ENCODE measurements at regions not wholly inside any gene's neighbourhood (a gene's known extent, or its start where the extent isn't known, plus 50 kb on each side); places are given as distances from the start of the nearest gene placed in this dataset.
A peak's percentile ranks its signal among the peaks of the same experiment; 100 is the strongest.
"Not testable (repeated sequence)": the region's sequence is repeated elsewhere in the genome, so short reads cannot be mapped to it uniquely, and the experiment has no call there.

GRCh38 chr1:20432341-20432740 lies 53.7 kb downstream of the CAMK2N1 start:
- DNase-seq (ENCODE audit: low read depth in 4 of 4, low spot score in 2 of 4) = no peak

- no peak for DNase-seq (ENCODE audit: low read depth in 4 of 4, low spot score in 2 of 4)
Observed at GRCh38 chr1:20431176-20431460, 54.9 kb downstream of the CAMK2N1 start.

GRCh38 chr1:20430355-20431175 lies 55.4 kb downstream of the CAMK2N1 start:
- DNase-seq (ENCODE audit: low read depth in 4 of 4, low spot score in 2 of 4) = peak in 2 of 4 donors; percentile 21 to 32

- DNase-seq (ENCODE audit: low read depth in 4 of 4, low spot score in 2 of 4) = no peak
Observed at GRCh38 chr1:20429296-20429695, 56.7 kb downstream of the CAMK2N1 start.

- DNase-seq (ENCODE audit: low read depth in 4 of 4, low spot score in 2 of 4) = no peak
Observed at GRCh38 chr1:20428841-20429240, 57.2 kb downstream of the CAMK2N1 start.

GRCh38 chr1:20426923-20427322 lies 59.1 kb downstream of the CAMK2N1 start:
- DNase-seq (ENCODE audit: low read depth in 4 of 4, low spot score in 2 of 4) = no peak

- DNase-seq (ENCODE audit: low read depth in 4 of 4, low spot score in 2 of 4) = no peak
Observed at GRCh38 chr1:20426371-20426770, 59.6 kb downstream of the CAMK2N1 start.

GRCh38 chr1:20425622-20426021 lies 60.4 kb downstream of the CAMK2N1 start:
- no peak for DNase-seq (ENCODE audit: low read depth in 4 of 4, low spot score in 2 of 4)

GRCh38 chr1:20423169-20423795 lies 62.7 kb downstream of the CAMK2N1 start:
- no peak for DNase-seq (ENCODE audit: low read depth in 4 of 4, low spot score in 2 of 4)

- no peak for DNase-seq (ENCODE audit: low read depth in 4 of 4, low spot score in 2 of 4)
Observed at GRCh38 chr1:20421441-20421840, 64.6 kb downstream of the CAMK2N1 start.

GRCh38 chr1:20417581-20417980 lies 68.4 kb downstream of the CAMK2N1 start:
- no peak for DNase-seq (ENCODE audit: low read depth in 4 of 4, low spot score in 2 of 4)

- DNase-seq (ENCODE audit: low read depth in 4 of 4, low spot score in 2 of 4) = no peak
Observed at GRCh38 chr1:20416706-20417105, 69.3 kb downstream of the CAMK2N1 start.

GRCh38 chr1:20413776-20414140 lies 72.3 kb downstream of the CAMK2N1 start:
- DNase-seq (ENCODE audit: low read depth in 4 of 4, low spot score in 2 of 4) = no peak

GRCh38 chr1:20413136-20413775 lies 72.8 kb downstream of the CAMK2N1 start:
- DNase-seq (ENCODE audit: low read depth in 4 of 4, low spot score in 2 of 4) = no peak

GRCh38 chr1:20411196-20411980 lies 74.6 kb downstream of the CAMK2N1 start:
- DNase-seq (ENCODE audit: low read depth in 4 of 4, low spot score in 2 of 4) = no peak

GRCh38 chr1:20410503-20410902 lies 75.5 kb downstream of the CAMK2N1 start:
- DNase-seq (ENCODE audit: low read depth in 4 of 4, low spot score in 2 of 4) = no peak

- no peak for DNase-seq (ENCODE audit: low read depth in 4 of 4, low spot score in 2 of 4)
Observed at GRCh38 chr1:20409971-20410370, 76.0 kb downstream of the CAMK2N1 start.

- no peak for DNase-seq (ENCODE audit: low read depth in 4 of 4, low spot score in 2 of 4)
Observed at GRCh38 chr1:20409012-20409411, 77.0 kb downstream of the CAMK2N1 start.

- DNase-seq (ENCODE audit: low read depth in 4 of 4, low spot score in 2 of 4) = not testable (repeated sequence)
Observed at GRCh38 chr1:20408133-20408650, 77.8 kb downstream of the CAMK2N1 start.

GRCh38 chr1:20405893-20406604 lies 80.0 kb downstream of the CAMK2N1 start:
- no peak for DNase-seq (ENCODE audit: low read depth in 4 of 4, low spot score in 2 of 4)

All from left renal cortex interstitium (tissue), 4 donors.